NCI-H748 treated with DMSO at 0.1 percent for 48 hours (cell line): ENCODE measurements at regions not wholly inside any gene's neighbourhood (a gene's known extent, or its start where the extent isn't known, plus 50 kb on each side); places are given as distances from the start of the nearest gene placed in this dataset.
"Not testable (repeated sequence)": the region's sequence is repeated elsewhere in the genome, so short reads cannot be mapped to it uniquely, and the experiment has no call there.

Experiments
- DNase-seq: peaks from one replicate; lab custom pipeline; 2025; lab: John Stamatoyannopoulos, UW

- DNase-seq: no peak
These were observed 50.8 kb upstream of the BOD1L1 start for GRCh38 chr4:13678186-13678924.

- no peak for DNase-seq
These were observed 54.0 kb upstream of the BOD1L1 start for GRCh38 chr4:13681570-13681969.

GRCh38 chr4:13694256-13694655 lies 66.7 kb upstream of the BOD1L1 start:
- DNase-seq: no peak

- DNase-seq: no peak
These were observed 70.8 kb upstream of the BOD1L1 start for GRCh38 chr4:13698296-13698695.

- no peak for DNase-seq
These were observed 72.7 kb upstream of the BOD1L1 start for GRCh38 chr4:13700021-13700857.

- DNase-seq: not testable (repeated sequence)
These were observed 73.3 kb upstream of the BOD1L1 start for GRCh38 chr4:13700858-13701140.

- DNase-seq: no peak
These were observed 74.5 kb upstream of the BOD1L1 start for GRCh38 chr4:13701937-13702446.

- no peak for DNase-seq
These were observed 75.6 kb upstream of the BOD1L1 start for GRCh38 chr4:13703096-13703495.

GRCh38 chr4:13704035-13704434 lies 76.5 kb upstream of the BOD1L1 start:
- DNase-seq: no peak

- DNase-seq: no peak
These were observed 77.2 kb upstream of the BOD1L1 start for GRCh38 chr4:13704761-13705160.

- DNase-seq: peak; percentile 32
These were observed 78.1 kb upstream of the BOD1L1 start for GRCh38 chr4:13705521-13706041.

- no peak for DNase-seq
These were observed 78.6 kb upstream of the BOD1L1 start for GRCh38 chr4:13706120-13706519.

GRCh38 chr4:13706716-13707115 lies 79.2 kb upstream of the BOD1L1 start:
- no peak for DNase-seq

GRCh38 chr4:13710246-13710885 lies 82.8 kb upstream of the BOD1L1 start:
- DNase-seq: no peak

- DNase-seq: no peak
These were observed 83.8 kb upstream of the BOD1L1 start for GRCh38 chr4:13711233-13711785.

- DNase-seq: no peak
These were observed 94.4 kb upstream of the BOD1L1 start for GRCh38 chr4:13721894-13722293.

- no peak for DNase-seq
These were observed 95.1 kb upstream of the BOD1L1 start for GRCh38 chr4:13722649-13723048.

- DNase-seq: no peak
These were observed 101.2 kb upstream of the BOD1L1 start for GRCh38 chr4:13728761-13729160.

- no peak for DNase-seq
These were observed 103.5 kb upstream of the BOD1L1 start for GRCh38 chr4:13731019-13731418.

GRCh38 chr4:13733817-13734216 lies 106.3 kb upstream of the BOD1L1 start:
- DNase-seq: no peak

- DNase-seq: no peak
These were observed 123.1 kb upstream of the BOD1L1 start for GRCh38 chr4:13750594-13750993.

- DNase-seq: not testable (repeated sequence)
These were observed 134.1 kb upstream of the BOD1L1 start for GRCh38 chr4:13761581-13761980.
